GM23338 (cell line): ENCODE measurements at regions not wholly inside any gene's neighbourhood (a gene's known extent, or its start where the extent isn't known, plus 50 kb on each side); places are given as distances from the start of the nearest gene placed in this dataset.

Source experiments
- ATAC-seq: fragments of 200-7000 bp; cut with Tn5 transposase; 3 replicates; pipeline ENCODE4 v1.9.1; 2020
- DNase-seq: peaks from one replicate; pipeline ENCODE4 v3.0.0-alpha.2; 2015; ENCODE audit warnings: low spot score
- H2AFZ ChIP-seq: fragments of 200-600 bp; sonication (generic); 2 replicates; pipeline ENCODE4 v1.8.0; 2016; ENCODE audit warnings: antibody characterized with exemption, mild to moderate bottlenecking, moderate library complexity
- H3F3A ChIP-seq: fragments of 200-600 bp; sonication (generic); replicated peaks from 2 replicates; pipeline ENCODE4 v1.8.0; 2017; ENCODE audit warnings: antibody characterized with exemption, mixed run types, low read depth
- H3K27ac ChIP-seq: fragments of 200-600 bp; sonication (generic); 2 replicates; pipeline ENCODE4 v1.6.1; 2016; ENCODE audit warnings: low read depth
- H3K27me3 ChIP-seq: fragments of 200-600 bp; sonication (generic); 2 replicates; pipeline ENCODE4 v1.8.0; 2016; ENCODE audit warnings: mild to moderate bottlenecking, mixed run types, moderate library complexity; ENCODE audit not compliant: insufficient read depth
- H3K36me3 ChIP-seq: fragments of 200-600 bp; sonication (generic); 2 replicates; pipeline ENCODE4 v1.8.0; 2016; ENCODE audit warnings: mild to moderate bottlenecking; ENCODE audit not compliant: insufficient read depth
- H3K4me1 ChIP-seq: fragments of 200-600 bp; sonication (generic); 2 replicates; pipeline ENCODE4 v1.8.0; 2016; ENCODE audit warnings: mild to moderate bottlenecking, moderate library complexity; ENCODE audit not compliant: insufficient read depth
- H3K4me2 ChIP-seq: fragments of 200-600 bp; sonication (generic); 2 replicates; pipeline ENCODE4 v1.7.1; 2017; ENCODE audit warnings: mixed run types
- H3K4me3 ChIP-seq: fragments of 200-600 bp; sonication (generic); 2 replicates; pipeline ENCODE4 v1.6.1; 2016; ENCODE audit warnings: mixed run types
- H3K79me2 ChIP-seq: fragments of 200-600 bp; sonication (generic); replicated peaks from 2 replicates; pipeline ENCODE4 v1.8.0; 2017; ENCODE audit warnings: mild to moderate bottlenecking; ENCODE audit not compliant: insufficient read depth
- H3K9me2 ChIP-seq: fragments of 200-600 bp; sonication (generic); 2 replicates; pipeline ENCODE4 v1.8.0; 2017; ENCODE audit not compliant: insufficient read depth
- H4K20me1 ChIP-seq: fragments of 200-600 bp; sonication (generic); replicated peaks from 2 replicates; pipeline ENCODE4 v1.8.0; 2017; ENCODE audit warnings: mild to moderate bottlenecking; ENCODE audit not compliant: insufficient read depth
- H3K27ac Mint-ChIP-seq: 2 replicates; pipeline ENCODE4 v1.8.0; 2020; ENCODE audit warnings: inconsistent platforms, mild to moderate bottlenecking, moderate library complexity, mixed read lengths
- H3K27me3 Mint-ChIP-seq: 3 replicates; pipeline ENCODE4 v1.8.0; 2022; ENCODE audit warnings: low read depth, mild to moderate bottlenecking, moderate library complexity, mixed read lengths, inconsistent platforms; ENCODE audit not compliant: insufficient read depth, poor library complexity
- H3K36me3 Mint-ChIP-seq: 3 replicates; pipeline ENCODE4 v1.8.0; 2021; ENCODE audit warnings: low read depth, mild to moderate bottlenecking, inconsistent platforms, moderate library complexity, mixed read lengths
- H3K4me1 Mint-ChIP-seq: 3 replicates; pipeline ENCODE4 v1.8.0; 2020; ENCODE audit warnings: mild to moderate bottlenecking, inconsistent platforms, mixed read lengths
- H3K4me3 Mint-ChIP-seq: 3 replicates; pipeline ENCODE4 v1.8.0; 2021; ENCODE audit warnings: moderate library complexity, mild to moderate bottlenecking, inconsistent platforms, mixed read lengths
- H3K9me3 Mint-ChIP-seq: 3 replicates; pipeline ENCODE4 v1.8.0; 2020; ENCODE audit warnings: moderate library complexity, mild to moderate bottlenecking, inconsistent platforms, mixed read lengths
- CREB1 ChIP-seq: fragments of 250-450 bp; sonication (Bioruptor Pico); IDR thresholded peaks from 2 replicates; pipeline ENCODE4 v1.5.0; 2020; ENCODE audit warnings: low read depth, mild to moderate bottlenecking, moderate library complexity
- EZH2 ChIP-seq: fragments of 200-600 bp; sonication (generic); IDR thresholded peaks from one replicate; pipeline ENCODE4 v1.8.0; 2017; ENCODE audit warnings: antibody characterized with exemption, mild to moderate bottlenecking, low read depth; ENCODE audit not compliant: unreplicated experiment
- EZH2phosphoT487 ChIP-seq: fragments of 200-600 bp; sonication (generic); IDR thresholded peaks from one replicate; pipeline ENCODE4 v1.8.1; 2018; ENCODE audit warnings: antibody characterized with exemption; ENCODE audit not compliant: unreplicated experiment
- JUNB ChIP-seq: IDR thresholded peaks from one replicate; pipeline ENCODE4 v1.6.1; 2016; ENCODE audit warnings: antibody characterized with exemption; ENCODE audit not compliant: unreplicated experiment
- NANOG ChIP-seq: IDR thresholded peaks from 2 replicates; pipeline ENCODE4 v1.6.1; 2016; ENCODE audit warnings: antibody characterized with exemption, borderline replicate concordance
- POLR2AphosphoS5 ChIP-seq: IDR thresholded peaks from 2 replicates; pipeline ENCODE4 v1.6.1; 2016; ENCODE audit warnings: antibody characterized with exemption, low read depth
- STAT1 ChIP-seq: IDR thresholded peaks from one replicate; pipeline ENCODE4 v1.6.1; 2016; ENCODE audit warnings: antibody characterized with exemption; ENCODE audit not compliant: unreplicated experiment
- ZNF114 ChIP-seq: fragments of 250-450 bp; sonication (Bioruptor Pico); IDR thresholded peaks from 2 replicates; pipeline ENCODE4 v1.5.0; 2020; ENCODE audit warnings: mild to moderate bottlenecking, moderate library complexity
- ZNF331 ChIP-seq: fragments of 250-450 bp; sonication (Bioruptor Pico); IDR thresholded peaks from 2 replicates; pipeline ENCODE4 v1.5.0; 2020; ENCODE audit warnings: low read depth, mild to moderate bottlenecking, moderate library complexity
- TF ChIP-seq, protein P1 (sequence below), 2 experiments: fragments of 200-600 bp in 1 of 2; sonication (generic) in 1 of 2; conservative IDR thresholded peaks; 2 replicates each; pipeline versions ENCODE4 v1.5.1 to v1.6.1; 2016 to 2017; ENCODE audit warnings: antibody characterized with exemption in 2 of 2, low read depth in 2 of 2, mild to moderate bottlenecking in 2 of 2, moderate library complexity in 1 of 2
- TF ChIP-seq, protein P2 (sequence below): fragments of 250-450 bp; sonication (Bioruptor Pico); IDR thresholded peaks from 2 replicates; pipeline ENCODE4 v1.5.0; 2020; ENCODE audit warnings: mild to moderate bottlenecking, moderate library complexity
- TF ChIP-seq, protein P3 (sequence below): IDR thresholded peaks from 2 replicates; pipeline ENCODE4 v1.6.1; 2016; ENCODE audit warnings: antibody characterized with exemption
- TF ChIP-seq, protein P4 (sequence below): IDR thresholded peaks from one replicate; pipeline ENCODE4 v1.6.1; 2018; ENCODE audit warnings: antibody characterized with exemption; ENCODE audit not compliant: unreplicated experiment

DNA sequence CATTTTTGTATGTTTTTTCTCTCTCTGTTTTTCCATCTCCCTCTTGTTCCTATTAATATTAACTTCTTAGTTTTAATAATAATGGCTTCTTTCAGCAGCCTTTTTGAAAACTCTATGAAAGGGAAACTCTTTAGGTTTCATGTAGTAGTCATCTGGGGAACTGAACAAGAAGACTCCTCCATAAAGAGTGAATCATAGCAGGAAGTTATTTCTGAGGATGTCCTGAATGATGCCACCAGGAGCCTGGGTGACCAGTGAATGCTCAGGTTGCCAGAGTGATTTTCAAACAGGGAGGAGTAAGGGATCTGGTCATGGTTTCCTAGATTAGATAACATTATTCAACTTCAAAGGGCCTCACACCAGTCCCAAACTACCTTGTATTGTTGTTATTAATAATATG, 212.8 kb upstream of the PDE5A start:
- Mint-ChIP-seq H3K4me1 (no peaks in the 10 kb centered on the region), H3K4me3 (no peak overlapping the region), H3K27me3 (peaks cover 5% of the 10 kb centered on the region), H3K27ac (no peak overlapping the region), H3K36me3 (no peaks in the 10 kb centered on the region), H3K9me3 (peaks cover 6% of the 10 kb centered on the region; the same call in 2 of the 3 replicates)
- no peaks in the 10 kb centered on the region for H3K36me3 ChIP-seq
- H3K4me3 ChIP-seq: no peak overlapping the region
- H3K27me3 ChIP-seq: no peaks in the 10 kb centered on the region
- no peak overlapping the region for H2AFZ ChIP-seq
- no peaks in the 10 kb centered on the region for H3K4me1 ChIP-seq
- TF ChIP-seq, protein P1, sequence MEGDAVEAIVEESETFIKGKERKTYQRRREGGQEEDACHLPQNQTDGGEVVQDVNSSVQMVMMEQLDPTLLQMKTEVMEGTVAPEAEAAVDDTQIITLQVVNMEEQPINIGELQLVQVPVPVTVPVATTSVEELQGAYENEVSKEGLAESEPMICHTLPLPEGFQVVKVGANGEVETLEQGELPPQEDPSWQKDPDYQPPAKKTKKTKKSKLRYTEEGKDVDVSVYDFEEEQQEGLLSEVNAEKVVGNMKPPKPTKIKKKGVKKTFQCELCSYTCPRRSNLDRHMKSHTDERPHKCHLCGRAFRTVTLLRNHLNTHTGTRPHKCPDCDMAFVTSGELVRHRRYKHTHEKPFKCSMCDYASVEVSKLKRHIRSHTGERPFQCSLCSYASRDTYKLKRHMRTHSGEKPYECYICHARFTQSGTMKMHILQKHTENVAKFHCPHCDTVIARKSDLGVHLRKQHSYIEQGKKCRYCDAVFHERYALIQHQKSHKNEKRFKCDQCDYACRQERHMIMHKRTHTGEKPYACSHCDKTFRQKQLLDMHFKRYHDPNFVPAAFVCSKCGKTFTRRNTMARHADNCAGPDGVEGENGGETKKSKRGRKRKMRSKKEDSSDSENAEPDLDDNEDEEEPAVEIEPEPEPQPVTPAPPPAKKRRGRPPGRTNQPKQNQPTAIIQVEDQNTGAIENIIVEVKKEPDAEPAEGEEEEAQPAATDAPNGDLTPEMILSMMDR (conservative IDR thresholded peaks at IDR 0.05; ENCODE audit: low read depth in 2 of 2): no peak
- TF ChIP-seq STAT1: no peak
- no peak for TF ChIP-seq NANOG
- no peak for TF ChIP-seq POLR2AphosphoS5
- no peak for TF ChIP-seq ZNF114 (CRISPR knock-in tag)
- no peak for TF ChIP-seq CREB1 (CRISPR knock-in tag)
- TF ChIP-seq JUNB: no peak
- no peak for TF ChIP-seq ZNF331
- TF ChIP-seq, protein P2, sequence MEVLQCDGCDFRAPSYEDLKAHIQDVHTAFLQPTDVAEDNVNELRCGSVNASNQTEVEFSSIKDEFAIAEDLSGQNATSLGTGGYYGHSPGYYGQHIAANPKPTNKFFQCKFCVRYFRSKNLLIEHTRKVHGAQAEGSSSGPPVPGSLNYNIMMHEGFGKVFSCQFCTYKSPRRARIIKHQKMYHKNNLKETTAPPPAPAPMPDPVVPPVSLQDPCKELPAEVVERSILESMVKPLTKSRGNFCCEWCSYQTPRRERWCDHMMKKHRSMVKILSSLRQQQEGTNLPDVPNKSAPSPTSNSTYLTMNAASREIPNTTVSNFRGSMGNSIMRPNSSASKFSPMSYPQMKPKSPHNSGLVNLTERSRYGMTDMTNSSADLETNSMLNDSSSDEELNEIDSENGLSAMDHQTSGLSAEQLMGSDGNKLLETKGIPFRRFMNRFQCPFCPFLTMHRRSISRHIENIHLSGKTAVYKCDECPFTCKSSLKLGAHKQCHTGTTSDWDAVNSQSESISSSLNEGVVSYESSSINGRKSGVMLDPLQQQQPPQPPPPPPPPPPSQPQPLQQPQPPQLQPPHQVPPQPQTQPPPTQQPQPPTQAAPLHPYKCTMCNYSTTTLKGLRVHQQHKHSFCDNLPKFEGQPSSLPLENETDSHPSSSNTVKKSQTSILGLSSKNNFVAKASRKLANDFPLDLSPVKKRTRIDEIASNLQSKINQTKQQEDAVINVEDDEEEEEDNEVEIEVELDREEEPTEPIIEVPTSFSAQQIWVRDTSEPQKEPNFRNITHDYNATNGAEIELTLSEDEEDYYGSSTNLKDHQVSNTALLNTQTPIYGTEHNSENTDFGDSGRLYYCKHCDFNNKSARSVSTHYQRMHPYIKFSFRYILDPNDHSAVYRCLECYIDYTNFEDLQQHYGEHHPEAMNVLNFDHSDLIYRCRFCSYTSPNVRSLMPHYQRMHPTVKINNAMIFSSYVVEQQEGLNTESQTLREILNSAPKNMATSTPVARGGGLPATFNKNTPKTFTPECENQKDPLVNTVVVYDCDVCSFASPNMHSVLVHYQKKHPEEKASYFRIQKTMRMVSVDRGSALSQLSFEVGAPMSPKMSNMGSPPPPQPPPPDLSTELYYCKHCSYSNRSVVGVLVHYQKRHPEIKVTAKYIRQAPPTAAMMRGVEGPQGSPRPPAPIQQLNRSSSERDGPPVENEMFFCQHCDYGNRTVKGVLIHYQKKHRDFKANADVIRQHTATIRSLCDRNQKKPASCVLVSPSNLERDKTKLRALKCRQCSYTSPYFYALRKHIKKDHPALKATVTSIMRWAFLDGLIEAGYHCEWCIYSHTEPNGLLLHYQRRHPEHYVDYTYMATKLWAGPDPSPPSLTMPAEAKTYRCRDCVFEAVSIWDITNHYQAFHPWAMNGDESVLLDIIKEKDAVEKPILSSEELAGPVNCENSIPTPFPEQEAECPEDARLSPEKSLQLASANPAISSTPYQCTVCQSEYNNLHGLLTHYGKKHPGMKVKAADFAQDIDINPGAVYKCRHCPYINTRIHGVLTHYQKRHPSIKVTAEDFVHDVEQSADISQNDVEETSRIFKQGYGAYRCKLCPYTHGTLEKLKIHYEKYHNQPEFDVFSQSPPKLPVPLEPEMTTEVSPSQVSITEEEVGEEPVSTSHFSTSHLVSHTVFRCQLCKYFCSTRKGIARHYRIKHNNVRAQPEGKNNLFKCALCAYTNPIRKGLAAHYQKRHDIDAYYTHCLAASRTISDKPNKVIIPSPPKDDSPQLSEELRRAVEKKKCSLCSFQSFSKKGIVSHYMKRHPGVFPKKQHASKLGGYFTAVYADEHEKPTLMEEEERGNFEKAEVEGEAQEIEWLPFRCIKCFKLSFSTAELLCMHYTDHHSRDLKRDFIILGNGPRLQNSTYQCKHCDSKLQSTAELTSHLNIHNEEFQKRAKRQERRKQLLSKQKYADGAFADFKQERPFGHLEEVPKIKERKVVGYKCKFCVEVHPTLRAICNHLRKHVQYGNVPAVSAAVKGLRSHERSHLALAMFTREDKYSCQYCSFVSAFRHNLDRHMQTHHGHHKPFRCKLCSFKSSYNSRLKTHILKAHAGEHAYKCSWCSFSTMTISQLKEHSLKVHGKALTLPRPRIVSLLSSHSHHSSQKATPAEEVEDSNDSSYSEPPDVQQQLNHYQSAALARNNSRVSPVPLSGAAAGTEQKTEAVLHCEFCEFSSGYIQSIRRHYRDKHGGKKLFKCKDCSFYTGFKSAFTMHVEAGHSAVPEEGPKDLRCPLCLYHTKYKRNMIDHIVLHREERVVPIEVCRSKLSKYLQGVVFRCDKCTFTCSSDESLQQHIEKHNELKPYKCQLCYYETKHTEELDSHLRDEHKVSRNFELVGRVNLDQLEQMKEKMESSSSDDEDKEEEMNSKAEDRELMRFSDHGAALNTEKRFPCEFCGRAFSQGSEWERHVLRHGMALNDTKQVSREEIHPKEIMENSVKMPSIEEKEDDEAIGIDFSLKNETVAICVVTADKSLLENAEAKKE: no peak
- TF ChIP-seq, protein P3, sequence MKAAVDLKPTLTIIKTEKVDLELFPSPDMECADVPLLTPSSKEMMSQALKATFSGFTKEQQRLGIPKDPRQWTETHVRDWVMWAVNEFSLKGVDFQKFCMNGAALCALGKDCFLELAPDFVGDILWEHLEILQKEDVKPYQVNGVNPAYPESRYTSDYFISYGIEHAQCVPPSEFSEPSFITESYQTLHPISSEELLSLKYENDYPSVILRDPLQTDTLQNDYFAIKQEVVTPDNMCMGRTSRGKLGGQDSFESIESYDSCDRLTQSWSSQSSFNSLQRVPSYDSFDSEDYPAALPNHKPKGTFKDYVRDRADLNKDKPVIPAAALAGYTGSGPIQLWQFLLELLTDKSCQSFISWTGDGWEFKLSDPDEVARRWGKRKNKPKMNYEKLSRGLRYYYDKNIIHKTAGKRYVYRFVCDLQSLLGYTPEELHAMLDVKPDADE: no peak
- TF ChIP-seq EZH2: no peak
- TF ChIP-seq, protein P4, sequence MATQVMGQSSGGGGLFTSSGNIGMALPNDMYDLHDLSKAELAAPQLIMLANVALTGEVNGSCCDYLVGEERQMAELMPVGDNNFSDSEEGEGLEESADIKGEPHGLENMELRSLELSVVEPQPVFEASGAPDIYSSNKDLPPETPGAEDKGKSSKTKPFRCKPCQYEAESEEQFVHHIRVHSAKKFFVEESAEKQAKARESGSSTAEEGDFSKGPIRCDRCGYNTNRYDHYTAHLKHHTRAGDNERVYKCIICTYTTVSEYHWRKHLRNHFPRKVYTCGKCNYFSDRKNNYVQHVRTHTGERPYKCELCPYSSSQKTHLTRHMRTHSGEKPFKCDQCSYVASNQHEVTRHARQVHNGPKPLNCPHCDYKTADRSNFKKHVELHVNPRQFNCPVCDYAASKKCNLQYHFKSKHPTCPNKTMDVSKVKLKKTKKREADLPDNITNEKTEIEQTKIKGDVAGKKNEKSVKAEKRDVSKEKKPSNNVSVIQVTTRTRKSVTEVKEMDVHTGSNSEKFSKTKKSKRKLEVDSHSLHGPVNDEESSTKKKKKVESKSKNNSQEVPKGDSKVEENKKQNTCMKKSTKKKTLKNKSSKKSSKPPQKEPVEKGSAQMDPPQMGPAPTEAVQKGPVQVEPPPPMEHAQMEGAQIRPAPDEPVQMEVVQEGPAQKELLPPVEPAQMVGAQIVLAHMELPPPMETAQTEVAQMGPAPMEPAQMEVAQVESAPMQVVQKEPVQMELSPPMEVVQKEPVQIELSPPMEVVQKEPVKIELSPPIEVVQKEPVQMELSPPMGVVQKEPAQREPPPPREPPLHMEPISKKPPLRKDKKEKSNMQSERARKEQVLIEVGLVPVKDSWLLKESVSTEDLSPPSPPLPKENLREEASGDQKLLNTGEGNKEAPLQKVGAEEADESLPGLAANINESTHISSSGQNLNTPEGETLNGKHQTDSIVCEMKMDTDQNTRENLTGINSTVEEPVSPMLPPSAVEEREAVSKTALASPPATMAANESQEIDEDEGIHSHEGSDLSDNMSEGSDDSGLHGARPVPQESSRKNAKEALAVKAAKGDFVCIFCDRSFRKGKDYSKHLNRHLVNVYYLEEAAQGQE: no peak
- TF ChIP-seq EZH2phosphoT487: no peak
- ATAC-seq (no peak), DNase-seq (no peak)
- no peak overlapping the region for H3K27ac ChIP-seq
- H3F3A ChIP-seq: no peaks in the 10 kb centered on the region
- H3K79me2 ChIP-seq: no peaks in the 10 kb centered on the region
- no peaks in the 10 kb centered on the region for H3K9me2 ChIP-seq
- no peak overlapping the region for H3K4me2 ChIP-seq
- no peaks in the 10 kb centered on the region for H4K20me1 ChIP-seq
